SKM-1 treated with dmso at 0.1 percent for 144 hours (cell line): ENCODE measurements at regions not wholly inside any gene's neighbourhood (a gene's known extent, or its start where the extent isn't known, plus 50 kb on each side); places are given as distances from the start of the nearest gene placed in this dataset.
A peak's percentile ranks its signal among the peaks of the same experiment; 100 is the strongest.
"Not testable (repeated sequence)": the region's sequence is repeated elsewhere in the genome, so short reads cannot be mapped to it uniquely, and the experiment has no call there.

Experiments used
- DNase-seq: peaks from one replicate; lab custom pipeline; 2025; ENCODE audit not compliant: unreplicated experiment; lab: John Stamatoyannopoulos, UW

GRCh38 chr16:48740964-48741363, 131.0 kb upstream of the N4BP1 start:
- no peak for DNase-seq

DNA sequence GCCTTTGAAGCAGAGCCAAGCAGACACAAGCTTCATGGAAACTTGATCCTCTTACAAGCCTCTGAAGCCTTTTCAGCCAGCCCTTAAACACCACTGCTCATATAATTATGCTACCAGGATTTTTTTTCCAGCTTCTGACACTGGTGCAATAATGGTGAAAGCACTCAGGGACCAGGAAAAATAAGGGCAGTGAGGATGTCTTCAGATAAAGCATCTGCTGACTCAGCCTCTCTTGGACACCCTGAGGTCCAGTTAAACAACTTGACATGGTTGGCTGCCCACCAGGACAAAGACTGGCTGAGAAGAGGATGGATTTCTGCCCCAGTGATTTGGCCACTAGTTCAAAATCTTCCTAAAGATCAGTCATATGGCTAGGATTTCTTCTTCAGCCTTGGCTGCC, 124.2 kb upstream of the N4BP1 start:
- no peak for DNase-seq

- DNase-seq = no peak
Measured at GRCh38 chr16:48704710-48705109, 94.7 kb upstream of the N4BP1 start.

DNA sequence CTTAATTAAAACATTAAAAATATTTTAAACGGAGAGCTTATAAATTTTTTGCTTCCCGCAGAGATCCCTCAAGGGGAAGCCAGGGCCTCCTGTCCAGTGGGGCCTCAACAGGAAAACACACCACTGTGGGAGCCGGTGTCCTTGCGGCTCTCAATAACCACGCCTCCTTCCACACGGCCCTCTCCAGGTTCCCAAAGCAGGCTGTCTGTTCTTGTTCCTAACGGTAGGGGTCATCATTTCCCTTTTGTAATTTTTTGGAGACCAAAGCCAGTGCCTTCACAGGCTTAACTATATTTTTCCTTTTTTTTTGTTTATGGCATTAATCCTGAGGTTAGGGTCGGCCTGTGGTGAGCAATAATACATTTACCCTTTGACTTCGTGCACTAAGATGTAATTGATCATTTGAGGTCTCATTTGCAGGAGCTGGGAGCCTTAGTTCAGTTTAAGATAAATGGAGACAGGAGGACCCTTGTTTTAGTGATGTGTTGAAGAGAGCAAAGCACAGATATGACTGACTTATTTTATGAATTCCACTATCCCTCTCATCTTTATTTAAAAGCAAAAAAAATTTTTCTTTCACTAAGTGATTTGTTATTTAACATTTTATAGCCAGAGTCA, 77.5 kb upstream of the N4BP1 start:
- peak; percentile 61 for DNase-seq

DNA sequence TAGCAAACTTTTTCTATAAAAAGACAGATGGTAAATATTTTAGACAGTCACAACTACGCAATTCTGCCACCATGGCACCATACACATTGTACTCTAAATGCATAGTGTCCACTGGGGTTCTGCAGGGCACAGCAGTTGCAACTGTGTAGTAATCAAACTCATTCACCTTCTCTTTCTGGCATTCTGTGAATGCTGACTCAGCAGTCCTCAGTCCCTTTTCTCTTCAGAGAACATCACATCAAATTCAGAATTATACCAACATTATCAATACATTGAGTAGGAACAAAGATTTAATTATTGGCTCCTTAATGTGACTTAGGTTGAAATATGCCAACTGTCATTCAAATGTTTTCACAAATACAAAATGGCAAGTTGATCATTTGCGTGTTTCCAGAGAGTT, 74.2 kb upstream of the N4BP1 start:
- no peak for DNase-seq

- no peak for DNase-seq
Measured at GRCh38 chr16:48682971-48683370, 73.0 kb upstream of the N4BP1 start.

DNA sequence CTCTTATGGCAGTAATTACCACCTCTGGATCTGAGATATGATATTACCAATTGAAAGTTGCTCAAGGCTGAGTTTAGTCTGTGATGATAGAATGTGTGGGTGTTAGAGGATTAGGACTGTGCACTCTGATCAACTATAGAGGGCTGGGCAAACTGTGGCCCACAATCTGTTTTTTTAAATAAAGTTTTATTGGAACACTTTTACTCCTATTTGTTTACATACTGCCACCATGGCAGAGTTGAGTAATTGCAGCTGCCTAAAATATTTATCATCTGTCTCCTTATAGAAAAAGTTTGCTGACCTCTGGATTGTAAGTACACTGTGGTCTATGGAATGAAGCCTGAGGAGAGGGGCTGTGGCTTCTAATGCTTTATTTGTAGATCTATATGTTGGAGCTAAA, 71.5 kb upstream of the N4BP1 start:
- DNase-seq = no peak

DNA sequence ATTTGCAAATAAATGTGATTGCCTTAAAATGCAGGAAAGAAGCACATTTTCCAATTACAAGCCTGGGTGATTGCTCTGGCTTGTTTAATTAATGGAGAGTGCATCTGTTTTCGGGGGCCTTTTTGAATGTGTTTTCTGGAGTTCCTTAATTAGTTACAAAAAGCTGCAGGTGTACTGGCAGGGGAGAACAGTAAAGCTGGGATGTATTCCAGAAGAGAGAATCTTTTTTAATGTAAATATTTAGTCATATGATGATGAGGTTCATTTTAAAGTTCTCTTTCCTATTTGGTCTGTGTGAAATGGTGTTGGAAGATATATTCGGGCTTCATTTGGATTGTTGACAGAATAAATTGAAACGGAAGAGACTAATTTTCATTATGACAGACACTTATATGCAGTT, 70.9 kb upstream of the N4BP1 start:
- no peak for DNase-seq

- DNase-seq = no peak
Measured at GRCh38 chr16:48676836-48677235, 66.9 kb upstream of the N4BP1 start.

DNA sequence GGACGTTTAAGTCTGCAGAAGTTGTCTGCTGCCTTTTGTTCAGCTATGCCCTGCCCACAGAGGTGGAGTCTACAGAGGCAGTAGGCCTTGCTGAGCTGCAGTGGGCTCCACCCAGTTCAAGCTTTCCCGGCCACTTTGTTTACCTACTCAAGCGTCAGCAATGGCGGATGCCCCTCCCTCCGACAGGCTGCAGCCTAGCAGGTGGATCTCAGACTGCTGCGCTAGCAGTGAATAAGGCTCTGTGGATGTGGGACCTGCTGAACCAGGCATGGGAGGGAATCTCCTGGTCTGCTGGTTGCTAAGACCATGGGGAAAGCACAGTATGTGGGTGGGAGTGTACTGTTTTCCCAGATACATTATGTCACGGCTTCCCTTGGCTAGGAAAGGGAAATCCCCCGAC, 58.2 kb upstream of the N4BP1 start:
- DNase-seq = not testable (repeated sequence)

DNA sequence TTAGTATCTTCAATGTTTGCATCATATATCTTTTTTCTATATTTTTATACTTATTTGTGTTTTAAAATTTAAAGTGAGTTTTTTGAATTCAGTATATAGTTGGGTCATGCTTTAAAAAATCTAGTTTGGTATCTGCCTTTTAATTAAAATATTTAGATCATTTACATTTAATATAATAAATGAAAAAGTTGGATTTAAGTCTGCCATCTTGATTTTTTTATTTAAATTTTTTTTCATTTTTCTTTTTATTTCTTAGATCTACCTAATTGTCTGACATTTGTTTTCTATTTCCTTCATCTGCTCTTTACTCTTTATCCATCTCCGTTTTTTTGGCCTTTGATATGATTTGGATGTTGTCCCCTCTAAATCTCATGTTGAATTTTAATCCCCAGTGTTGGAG, 50.0 kb upstream of the N4BP1 start:
- DNase-seq = no peak
